GM12878 (cell line): ENCODE measurements at regions not wholly inside any gene's neighbourhood (a gene's known extent, or its start where the extent isn't known, plus 50 kb on each side); places are given as distances from the start of the nearest gene placed in this dataset.
A peak's percentile ranks its signal among the peaks of the same experiment; 100 is the strongest.

Experiments used
- ATF2 ChIP-seq: IDR thresholded peaks from 2 replicates; pipeline ENCODE4 v1.6.1; 2012; ENCODE audit warnings: low read length, inconsistent platforms
- CBX3 ChIP-seq: fragments of 200-600 bp; sonication (generic); IDR thresholded peaks from 2 replicates; pipeline ENCODE4 v1.6.1; 2016; ENCODE audit warnings: low read depth, borderline replicate concordance
- E2F4 ChIP-seq: IDR thresholded peaks from 2 replicates; pipeline ENCODE4 v1.6.1; 2012; ENCODE audit warnings: low read depth, low read length, improper control_type of control experiment
- LARP7 ChIP-seq: fragments of 450-650 bp; IDR thresholded peaks from 2 replicates; pipeline ENCODE4 v1.6.1; 2017; ENCODE audit warnings: mild to moderate bottlenecking
- MXI1 ChIP-seq: fragments of 150-350 bp; IDR thresholded peaks from 2 replicates; pipeline ENCODE4 v1.6.1; 2011; ENCODE audit warnings: low read depth, mild to moderate bottlenecking, inconsistent platforms, low read length, improper control_type of control experiment
- NFYA ChIP-seq: IDR thresholded peaks from 2 replicates; pipeline ENCODE4 v1.6.1; 2011; ENCODE audit warnings: low read depth, mild to moderate bottlenecking, low read length, improper control_type of control experiment, borderline replicate concordance
- NFYB ChIP-seq: IDR thresholded peaks from 2 replicates; pipeline ENCODE4 v1.6.1; 2011; ENCODE audit warnings: low read depth, mild to moderate bottlenecking, low read length, improper control_type of control experiment, moderate library complexity; ENCODE audit not compliant: insufficient read depth
- NKRF ChIP-seq: fragments of 450-650 bp; conservative IDR thresholded peaks from 2 replicates; pipeline ENCODE4 v1.6.1; 2017; ENCODE audit warnings: mild to moderate bottlenecking, moderate library complexity
- NR2C1 ChIP-seq: fragments of 450-650 bp; IDR thresholded peaks from 2 replicates; pipeline ENCODE4 v1.6.1; 2017; ENCODE audit warnings: antibody characterized with exemption, mild to moderate bottlenecking, moderate library complexity
- RBBP5 ChIP-seq: fragments of 200-600 bp; sonication (generic); conservative IDR thresholded peaks from 2 replicates; pipeline ENCODE4 v1.6.1; 2016
- SIN3A ChIP-seq: IDR thresholded peaks from 2 replicates; pipeline ENCODE4 v1.6.1; 2012; ENCODE audit warnings: low read depth, low read length, improper control_type of control experiment
- STAT3 ChIP-seq: IDR thresholded peaks from 2 replicates; pipeline ENCODE4 v1.6.1; 2011; ENCODE audit warnings: low read depth, low read length, improper control_type of control experiment
- ZBTB33 ChIP-seq: fragments of 450-650 bp; IDR thresholded peaks from 2 replicates; pipeline ENCODE4 v1.6.1; 2017; ENCODE audit warnings: mild to moderate bottlenecking
- ZBTB40 ChIP-seq: fragments of 450-650 bp; IDR thresholded peaks from 2 replicates; pipeline ENCODE4 v1.6.1; 2016; ENCODE audit warnings: mild to moderate bottlenecking, moderate library complexity, borderline replicate concordance
- ZNF217 ChIP-seq: fragments of 450-650 bp; IDR thresholded peaks from 2 replicates; pipeline ENCODE4 v1.6.1; 2017; ENCODE audit warnings: antibody characterized with exemption, mild to moderate bottlenecking
- ZNF592 ChIP-seq: fragments of 450-650 bp; IDR thresholded peaks from 2 replicates; pipeline ENCODE4 v1.6.1; 2017; ENCODE audit warnings: mild to moderate bottlenecking, moderate library complexity

- no peak for TF ChIP-seq ZBTB40
- no peak for TF ChIP-seq CBX3
- no peak for TF ChIP-seq SIN3A
- peak; percentile 51; the same call in 1 of the 2 replicates for TF ChIP-seq ZNF592
- TF ChIP-seq RBBP5, result no peak
- TF ChIP-seq NFYB, result no peak
- TF ChIP-seq LARP7, result no peak
- TF ChIP-seq NFYA, result no peak
- no peak for TF ChIP-seq ZBTB33
- TF ChIP-seq NR2C1, result no peak; the same call in 1 of the 2 replicates
- no peak for TF ChIP-seq E2F4
- peak; percentile 90 for TF ChIP-seq ZNF217
- no peak for TF ChIP-seq NKRF
- TF ChIP-seq MXI1, result no peak
- TF ChIP-seq STAT3, result no peak
- peak; percentile 94 for TF ChIP-seq ATF2
These were observed 292.9 kb upstream of the NR2F2 start (continued) for GRCh38 chr15:96037584-96037983.
